ENCODE measurements at regions not wholly inside any gene's neighbourhood (a gene's known extent, or its start where the extent isn't known, plus 50 kb on each side); places are given as distances from the start of the nearest gene placed in this dataset.

GRCh38 chr2:40551081-40551480, 99.2 kb upstream of the SLC8A1 start:
- H3K4me3 ChIP-seq (ENCODE audit: insufficient read depth, low read depth, low read length) = no peak overlapping the region
- Mint-ChIP-seq H3K27me3 (ENCODE audit: low read depth, unreplicated experiment) (no peaks in the 10 kb centered on the region), H3K36me3 (ENCODE audit: low read depth, unreplicated experiment) (no peaks in the 10 kb centered on the region), H3K27ac (ENCODE audit: unreplicated experiment) (no peak overlapping the region), H3K4me3 (ENCODE audit: unreplicated experiment) (no peak overlapping the region), H3K9me3 (ENCODE audit: unreplicated experiment) (no peaks in the 10 kb centered on the region), H3K4me1 (ENCODE audit: low read depth, unreplicated experiment) (no peaks in the 10 kb centered on the region)
- no peak overlapping the region for H3K27ac ChIP-seq (ENCODE audit: low read depth, low read length)
- no peak overlapping the region for H3K4me2 ChIP-seq (ENCODE audit: low read length)
- no peak overlapping the region for H2AFZ ChIP-seq (ENCODE audit: low read depth, low read length)
- no peak overlapping the region for H3K9ac ChIP-seq (ENCODE audit: low read length)
- no peaks in the 10 kb centered on the region for H4K20me1 ChIP-seq (ENCODE audit: insufficient read depth, low read length)
- H3K27me3 ChIP-seq (ENCODE audit: insufficient read depth, low read length) = no peaks in the 10 kb centered on the region
- TF ChIP-seq CTCF (IDR thresholded peaks at IDR 0.05; ENCODE audit: insufficient read depth, low read depth, low read length) (no peak), EZH2 (IDR thresholded peaks at IDR 0.05; ENCODE audit: insufficient read depth, low read length) (no peak)
- H3K79me2 ChIP-seq (ENCODE audit: insufficient read depth, low read length) = no peaks in the 10 kb centered on the region
- DNase-seq (ENCODE audit: low read depth) (no peak), FAIRE-seq (no peak)
- no peaks in the 10 kb centered on the region for H3K4me1 ChIP-seq (ENCODE audit: insufficient read depth, low read length)
- no peaks in the 10 kb centered on the region for H3K9me3 ChIP-seq (ENCODE audit: insufficient read depth, low read depth, low read length)
- no peaks in the 10 kb centered on the region for H3K36me3 ChIP-seq (ENCODE audit: insufficient read depth, low read length)

- H3K4me3 ChIP-seq (ENCODE audit: insufficient read depth, low read depth, low read length) = no peak overlapping the region
- no peak overlapping the region for H3K4me3 Mint-ChIP-seq (ENCODE audit: unreplicated experiment)
- no peak overlapping the region for H3K9ac ChIP-seq (ENCODE audit: low read length)
- FAIRE-seq (no peak), DNase-seq (ENCODE audit: low read depth) (peak; percentile 17)
- no peaks in the 10 kb centered on the region for H3K27me3 ChIP-seq (ENCODE audit: insufficient read depth, low read length)
- no peak for TF ChIP-seq EZH2 (IDR thresholded peaks at IDR 0.05; ENCODE audit: insufficient read depth, low read length)
- peak; percentile 71 for TF ChIP-seq CTCF (IDR thresholded peaks at IDR 0.05; ENCODE audit: insufficient read depth, low read depth, low read length)
- peaks cover 4% of the 10 kb centered on the region for H3K4me1 ChIP-seq (ENCODE audit: insufficient read depth, low read length)
- H2AFZ ChIP-seq (ENCODE audit: low read depth, low read length) = no peak overlapping the region
- no peaks in the 10 kb centered on the region for H3K79me2 ChIP-seq (ENCODE audit: insufficient read depth, low read length)
- no peaks in the 10 kb centered on the region for H3K36me3 Mint-ChIP-seq (ENCODE audit: low read depth, unreplicated experiment)
- H3K27ac ChIP-seq (ENCODE audit: low read depth, low read length) = no peak overlapping the region
- H3K27ac Mint-ChIP-seq (ENCODE audit: unreplicated experiment) = no peak overlapping the region
- H4K20me1 ChIP-seq (ENCODE audit: insufficient read depth, low read length) = no peaks in the 10 kb centered on the region
- no peaks in the 10 kb centered on the region for H3K27me3 Mint-ChIP-seq (ENCODE audit: low read depth, unreplicated experiment)
- H3K9me3 Mint-ChIP-seq (ENCODE audit: unreplicated experiment) = no peaks in the 10 kb centered on the region
- H3K4me1 Mint-ChIP-seq (ENCODE audit: low read depth, unreplicated experiment) = no peaks in the 10 kb centered on the region
- H3K4me2 ChIP-seq (ENCODE audit: low read length) = no peak overlapping the region
- H3K9me3 ChIP-seq (ENCODE audit: insufficient read depth, low read depth, low read length) = no peaks in the 10 kb centered on the region
- H3K36me3 ChIP-seq (ENCODE audit: insufficient read depth, low read length) = no peaks in the 10 kb centered on the region
These were observed 102.9 kb upstream of the SLC8A1 start for GRCh38 chr2:40554665-40555294.

- no peak overlapping the region for H3K9ac ChIP-seq (ENCODE audit: low read length)
- H3K79me2 ChIP-seq (ENCODE audit: insufficient read depth, low read length) = no peaks in the 10 kb centered on the region
- H3K27me3 ChIP-seq (ENCODE audit: insufficient read depth, low read length) = no peaks in the 10 kb centered on the region
- peak overlapping the region; percentile 45 for H2AFZ ChIP-seq (ENCODE audit: low read depth, low read length)
- peak overlapping the region; percentile 34 for H3K4me2 ChIP-seq (ENCODE audit: low read length)
- Mint-ChIP-seq H3K9me3 (ENCODE audit: unreplicated experiment) (no peaks in the 10 kb centered on the region), H3K27ac (ENCODE audit: unreplicated experiment) (no peak overlapping the region), H3K4me1 (ENCODE audit: low read depth, unreplicated experiment) (no peaks in the 10 kb centered on the region), H3K27me3 (ENCODE audit: low read depth, unreplicated experiment) (no peaks in the 10 kb centered on the region), H3K4me3 (ENCODE audit: unreplicated experiment) (no peak overlapping the region), H3K36me3 (ENCODE audit: low read depth, unreplicated experiment) (no peaks in the 10 kb centered on the region)
- H4K20me1 ChIP-seq (ENCODE audit: insufficient read depth, low read length) = no peaks in the 10 kb centered on the region
- H3K4me3 ChIP-seq (ENCODE audit: insufficient read depth, low read depth, low read length) = no peak overlapping the region
- no peak overlapping the region for H3K27ac ChIP-seq (ENCODE audit: low read depth, low read length)
- H3K4me1 ChIP-seq (ENCODE audit: insufficient read depth, low read length) = peaks cover 4% of the 10 kb centered on the region
- DNase-seq (ENCODE audit: low read depth) (no peak), FAIRE-seq (no peak)
- H3K9me3 ChIP-seq (ENCODE audit: insufficient read depth, low read depth, low read length) = no peaks in the 10 kb centered on the region
- TF ChIP-seq CTCF (IDR thresholded peaks at IDR 0.05; ENCODE audit: insufficient read depth, low read depth, low read length) = no peak
- no peak for TF ChIP-seq EZH2 (IDR thresholded peaks at IDR 0.05; ENCODE audit: insufficient read depth, low read length)
- no peaks in the 10 kb centered on the region for H3K36me3 ChIP-seq (ENCODE audit: insufficient read depth, low read length)
These were observed 104.4 kb upstream of the SLC8A1 start for GRCh38 chr2:40556293-40556692.

All from astrocyte (in vitro differentiated cells and primary cell).